BE2C (cell line): ENCODE measurements at regions not wholly inside any gene's neighbourhood (a gene's known extent, or its start where the extent isn't known, plus 50 kb on each side); places are given as distances from the start of the nearest gene placed in this dataset.

Experiments used
- DNase-seq: peaks from one replicate; pipeline ENCODE4 v3.0.0-alpha.2; 2020
- H3K27me3 ChIP-seq: fragments of 250-450 bp; sonication (Bioruptor Pico); 2 replicates; pipeline ENCODE4 v1.5.1; 2020; ENCODE audit warnings: mild to moderate bottlenecking
- H3K36me3 ChIP-seq: fragments of 250-450 bp; sonication (Bioruptor Pico); 2 replicates; pipeline ENCODE4 v1.5.1; 2020; ENCODE audit warnings: mild to moderate bottlenecking
- H3K4me1 ChIP-seq: fragments of 250-450 bp; sonication (Bioruptor Pico); 2 replicates; pipeline ENCODE4 v1.5.1; 2020
- H3K4me3 ChIP-seq: 2 replicates; pipeline ENCODE4 v1.5.1; 2011; ENCODE audit warnings: low read depth, low read length
- H3K9me3 ChIP-seq: fragments of 250-450 bp; sonication (Bioruptor Pico); 2 replicates; pipeline ENCODE4 v1.5.1; 2020
- CTCF ChIP-seq: IDR thresholded peaks from 2 replicates; pipeline ENCODE4 v1.5.1; 2012; ENCODE audit warnings: mild to moderate bottlenecking, low read depth, low read length

DNA sequence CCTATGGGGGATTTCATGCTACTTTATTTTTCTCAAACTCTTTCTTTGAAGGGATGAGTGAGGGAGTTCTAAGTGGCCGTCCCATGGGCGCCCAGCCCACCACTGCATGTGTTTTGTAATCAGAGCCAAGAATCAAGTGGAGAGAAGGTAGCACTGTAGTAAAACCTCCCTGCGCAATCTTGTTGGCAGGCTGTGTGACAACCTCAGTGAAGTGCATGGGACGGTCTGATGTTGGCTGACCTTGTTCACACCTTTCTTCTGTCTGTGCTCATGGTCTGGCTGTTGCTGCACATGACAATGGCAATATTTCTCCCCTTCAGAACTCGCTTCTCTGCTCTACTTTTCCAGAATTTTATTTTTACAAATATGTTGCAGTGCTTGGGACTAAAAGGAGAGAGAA is 71.2 kb upstream of the SHISA3 start:
- Histone ChIP-seq H3K4me3 (no peak overlapping the region), H3K27me3 (no peaks in the 10 kb centered on the region), H3K4me1 (no peaks in the 10 kb centered on the region; the same call in 1 of the 2 replicates), H3K9me3 (no peaks in the 10 kb centered on the region), H3K36me3 (no peaks in the 10 kb centered on the region)
- no peak for TF ChIP-seq CTCF
- DNase-seq: no peak

DNA sequence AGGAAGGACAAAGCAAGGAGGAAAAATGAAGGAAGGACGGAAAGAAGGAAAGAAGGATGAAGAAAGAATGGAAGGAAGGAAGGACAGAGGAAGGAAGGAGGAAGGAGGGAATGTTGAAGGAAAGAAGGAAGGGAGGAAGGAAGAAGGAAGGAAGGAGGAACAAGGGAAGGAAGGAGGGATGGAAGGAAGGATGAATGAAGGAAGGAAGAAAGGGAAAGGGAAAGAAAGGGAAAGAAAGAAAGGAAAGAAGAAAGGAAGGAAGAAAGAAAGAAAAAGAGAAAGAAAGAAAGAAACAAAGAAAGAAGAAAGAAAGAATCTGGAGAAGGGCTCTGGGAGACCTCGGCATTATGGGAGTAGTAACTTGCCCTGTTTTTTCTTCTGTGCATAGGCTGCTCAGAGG is 70.8 kb upstream of the SHISA3 start:
- no peak for TF ChIP-seq CTCF
- H3K4me1 ChIP-seq: no peaks in the 10 kb centered on the region; the same call in 1 of the 2 replicates
- H3K36me3 ChIP-seq: no peaks in the 10 kb centered on the region
- no peaks in the 10 kb centered on the region for H3K9me3 ChIP-seq
- no peak overlapping the region for H3K4me3 ChIP-seq
- DNase-seq: no peak
- H3K27me3 ChIP-seq: no peaks in the 10 kb centered on the region

DNA sequence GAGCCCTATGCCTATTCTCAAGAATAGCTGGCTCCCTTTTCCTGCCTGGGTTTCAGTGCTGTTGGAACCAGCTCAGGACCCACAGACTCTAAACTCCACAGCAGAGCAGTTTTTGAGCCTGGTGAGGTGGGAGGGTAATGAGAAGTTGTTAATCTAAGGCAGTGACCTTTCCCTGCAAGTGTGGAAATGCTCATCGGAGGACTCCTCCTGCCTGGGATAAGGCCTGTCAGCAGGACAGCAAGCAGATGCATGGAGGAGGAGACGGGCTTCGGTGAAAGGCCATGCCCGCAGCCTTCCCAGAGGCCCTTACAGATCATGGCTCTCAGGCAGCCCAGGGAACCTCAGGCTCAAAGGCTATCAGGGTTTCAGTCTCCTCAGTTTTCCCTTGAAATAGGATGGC is 70.0 kb upstream of the SHISA3 start:
- no peak for TF ChIP-seq CTCF
- H3K4me3 ChIP-seq: no peak overlapping the region

DNA sequence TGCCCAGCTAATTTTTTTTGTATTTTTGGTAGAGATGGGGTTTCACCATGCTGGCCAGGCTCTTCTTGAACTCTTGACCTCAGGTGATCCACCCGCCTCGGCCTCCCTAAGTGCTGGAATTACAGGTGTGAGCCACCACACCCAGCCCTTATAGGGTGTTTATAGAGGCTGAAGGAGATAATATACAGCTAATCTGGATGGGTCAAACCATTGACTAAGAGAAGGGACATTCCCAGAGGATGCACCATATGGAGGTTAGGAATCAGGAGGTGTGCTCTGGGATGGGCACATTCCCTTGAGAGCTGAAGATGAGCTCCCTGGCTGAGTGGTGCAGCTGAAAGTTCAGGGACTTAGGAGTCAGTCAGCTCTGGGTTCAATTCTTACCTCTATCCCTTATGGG is 68.3 kb upstream of the SHISA3 start:
- no peaks in the 10 kb centered on the region; the same call in 1 of the 2 replicates for H3K4me1 ChIP-seq
- H3K4me3 ChIP-seq: no peak overlapping the region
- H3K27me3 ChIP-seq: no peaks in the 10 kb centered on the region
- DNase-seq: no peak
- TF ChIP-seq CTCF: no peak
- no peaks in the 10 kb centered on the region for H3K9me3 ChIP-seq
- H3K36me3 ChIP-seq: no peaks in the 10 kb centered on the region

More for the DNA sequence above, 70.0 kb upstream of the SHISA3 start:
- no peaks in the 10 kb centered on the region for H3K36me3 ChIP-seq
- no peaks in the 10 kb centered on the region for H3K27me3 ChIP-seq
- no peaks in the 10 kb centered on the region; the same call in 1 of the 2 replicates for H3K4me1 ChIP-seq
- H3K9me3 ChIP-seq: no peaks in the 10 kb centered on the region
- DNase-seq: no peak

DNA sequence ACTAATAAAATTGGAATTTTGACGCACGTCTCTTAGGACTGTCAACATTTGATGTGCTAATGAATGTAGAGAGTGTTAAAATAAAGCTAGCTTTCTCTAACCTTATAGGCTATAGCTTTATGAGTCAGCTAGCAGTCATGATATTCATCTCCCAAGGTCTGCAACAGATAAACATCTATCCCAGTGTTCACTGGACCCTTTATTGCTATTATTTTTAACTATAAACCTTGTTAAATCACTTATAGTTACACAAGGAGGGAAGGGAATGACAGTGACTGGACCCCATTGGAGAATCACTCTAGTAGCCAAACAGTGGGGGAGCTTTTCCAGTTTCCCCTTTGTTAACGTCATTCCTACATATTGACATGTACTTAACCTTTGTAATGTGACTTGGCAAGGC is 67.9 kb upstream of the SHISA3 start:
- Histone ChIP-seq H3K4me1 (no peaks in the 10 kb centered on the region; the same call in 1 of the 2 replicates), H3K4me3 (no peak overlapping the region)
- no peak for TF ChIP-seq CTCF

GRCh38 chr4:42330002-42330592 is 67.2 kb upstream of the SHISA3 start:
- Histone ChIP-seq H3K36me3 (no peaks in the 10 kb centered on the region), H3K4me3 (no peak overlapping the region), H3K27me3 (no peaks in the 10 kb centered on the region), H3K4me1 (no peaks in the 10 kb centered on the region; the same call in 1 of the 2 replicates), H3K9me3 (no peaks in the 10 kb centered on the region)
- DNase-seq: no peak
- no peak for TF ChIP-seq CTCF

More for the DNA sequence above, 67.9 kb upstream of the SHISA3 start:
- no peaks in the 10 kb centered on the region for H3K9me3 ChIP-seq
- H3K36me3 ChIP-seq: no peaks in the 10 kb centered on the region
- no peak for DNase-seq
- H3K27me3 ChIP-seq: no peaks in the 10 kb centered on the region
